Ectodermal cell (in vitro differentiated cells): ENCODE measurements at regions not wholly inside any gene's neighbourhood (a gene's known extent, or its start where the extent isn't known, plus 50 kb on each side); places are given as distances from the start of the nearest gene placed in this dataset.

ENCODE experiments used
- H3K27ac ChIP-seq: 2 replicates; pipeline ENCODE4 v1.7.0; 2013; ENCODE audit warnings: mild to moderate bottlenecking, low read depth, low read length; ENCODE audit not compliant: insufficient read depth, poor library complexity, severe bottlenecking
- H3K27me3 ChIP-seq: 2 replicates; pipeline ENCODE4 v1.7.0; 2013; ENCODE audit warnings: mild to moderate bottlenecking, low read length; ENCODE audit not compliant: insufficient read depth, control insufficient read depth, poor library complexity, severe bottlenecking
- H3K36me3 ChIP-seq: one replicate; pipeline ENCODE4 v1.7.0; 2013; ENCODE audit warnings: low read length; ENCODE audit not compliant: control insufficient read depth, insufficient read depth
- H3K4me1 ChIP-seq: one replicate; pipeline ENCODE4 v1.7.0; 2013; ENCODE audit warnings: low read length; ENCODE audit not compliant: control insufficient read depth, insufficient read depth
- H3K4me3 ChIP-seq: 2 replicates; pipeline ENCODE4 v1.7.0; 2013; ENCODE audit warnings: low read depth, low read length, control low read depth; ENCODE audit not compliant: insufficient read depth
- H3K9me3 ChIP-seq: 2 replicates; pipeline ENCODE4 v1.7.0; 2013; ENCODE audit warnings: mild to moderate bottlenecking, low read length, moderate library complexity; ENCODE audit not compliant: control insufficient read depth
- WGBS, 2 experiments: methylation state at CpG; one replicate each; pipeline ENCODE4 v1.1.7; 2013; ENCODE audit warnings: missing lambda C conversion rate in 2 of 2; 5-methylcytosine and 5-hydroxymethylcytosine counted together

DNA sequence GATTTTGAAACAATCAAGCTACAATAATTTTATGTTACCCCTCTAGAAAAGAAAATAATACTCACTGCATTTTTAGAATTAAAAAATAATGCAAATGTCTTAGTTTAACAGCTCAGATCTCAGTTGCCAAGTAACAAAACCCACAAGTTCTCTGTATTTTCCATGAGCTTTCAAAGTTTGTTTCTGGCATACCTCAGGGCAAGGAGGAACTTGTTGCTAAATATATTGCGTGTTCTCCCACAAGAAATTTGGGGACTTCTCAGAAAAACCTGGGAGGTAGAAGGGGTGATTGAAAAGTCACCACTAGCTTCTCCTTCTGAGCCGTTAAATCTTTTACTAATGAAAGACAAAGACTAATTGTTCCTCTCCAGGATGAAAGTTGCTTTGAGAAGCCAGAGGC, 236.8 kb upstream of the MARCKS start:
- no peak overlapping the region for H3K27ac ChIP-seq
- WGBS, 2 experiments = 50% methylated on average over 2 of the region's 2 CpGs
- H3K36me3 ChIP-seq = no peaks in the 10 kb centered on the region
- no peak overlapping the region for H3K4me3 ChIP-seq
- no peaks in the 10 kb centered on the region for H3K9me3 ChIP-seq
- peaks cover 9% of the 10 kb centered on the region for H3K4me1 ChIP-seq
- H3K27me3 ChIP-seq = no peaks in the 10 kb centered on the region

DNA sequence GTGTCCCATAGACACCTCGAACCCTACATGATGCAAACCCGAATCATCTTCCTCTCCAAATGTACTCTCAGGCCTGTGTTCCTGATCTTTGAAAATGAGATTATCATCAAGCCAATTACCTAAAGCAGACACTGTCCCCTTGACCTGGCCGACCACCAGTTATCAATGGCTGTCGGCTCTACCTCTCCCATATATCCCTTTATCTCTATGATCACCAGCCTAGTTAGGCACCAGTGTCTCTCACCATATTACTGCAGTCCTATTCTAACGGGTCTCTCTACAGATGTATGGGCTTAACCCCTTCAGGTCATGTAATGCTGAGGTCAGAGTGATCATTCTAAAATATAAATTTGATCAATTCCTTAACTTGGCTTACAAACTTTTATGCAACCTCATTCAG, 234.9 kb upstream of the MARCKS start:
- H3K27me3 ChIP-seq = no peaks in the 10 kb centered on the region
- peaks cover 9% of the 10 kb centered on the region for H3K4me1 ChIP-seq
- H3K36me3 ChIP-seq = no peaks in the 10 kb centered on the region

GRCh38 chr6:113623129-113623528, 234.0 kb upstream of the MARCKS start:
- H3K9me3 ChIP-seq = no peaks in the 10 kb centered on the region
- no peak overlapping the region for H3K27ac ChIP-seq
- no peaks in the 10 kb centered on the region for H3K27me3 ChIP-seq
- H3K36me3 ChIP-seq = no peaks in the 10 kb centered on the region
- no peak overlapping the region for H3K4me3 ChIP-seq
- peaks cover 9% of the 10 kb centered on the region for H3K4me1 ChIP-seq

More for the DNA sequence above, 234.9 kb upstream of the MARCKS start:
- 67 to 72% methylated on average over 5 of the region's 5 CpGs for WGBS, 2 experiments
- Histone ChIP-seq H3K4me3 (no peak overlapping the region), H3K9me3 (no peaks in the 10 kb centered on the region), H3K27ac (no peak overlapping the region)

DNA sequence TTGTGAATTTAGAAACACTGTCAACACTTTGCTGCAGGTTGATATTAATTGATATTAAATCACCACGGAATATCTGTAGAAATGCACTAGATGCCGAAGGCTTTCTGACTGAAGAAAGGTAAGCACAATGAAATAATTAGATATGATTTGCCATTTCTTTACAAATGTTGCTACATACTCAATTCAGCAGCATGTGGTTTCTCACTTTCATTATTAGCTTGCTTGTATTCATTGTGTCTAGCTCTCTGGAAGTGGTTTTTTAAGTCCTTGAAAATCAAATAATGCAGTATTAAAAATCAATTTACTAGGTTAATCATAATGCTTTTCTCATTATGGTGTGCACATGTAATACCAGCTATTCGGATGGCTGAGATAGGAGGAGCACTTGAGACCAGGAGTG, 231.3 kb upstream of the MARCKS start:
- no peaks in the 10 kb centered on the region for H3K4me1 ChIP-seq
- H3K4me3 ChIP-seq = no peak overlapping the region
- no peaks in the 10 kb centered on the region for H3K36me3 ChIP-seq
- no peaks in the 10 kb centered on the region for H3K27me3 ChIP-seq
- WGBS, 2 experiments = 95% methylated on average over 3 of the region's 3 CpGs; no CpG with 5 or more reads in 1 of the 2 experiments
- H3K9me3 ChIP-seq = no peaks in the 10 kb centered on the region
- H3K27ac ChIP-seq = no peak overlapping the region

DNA sequence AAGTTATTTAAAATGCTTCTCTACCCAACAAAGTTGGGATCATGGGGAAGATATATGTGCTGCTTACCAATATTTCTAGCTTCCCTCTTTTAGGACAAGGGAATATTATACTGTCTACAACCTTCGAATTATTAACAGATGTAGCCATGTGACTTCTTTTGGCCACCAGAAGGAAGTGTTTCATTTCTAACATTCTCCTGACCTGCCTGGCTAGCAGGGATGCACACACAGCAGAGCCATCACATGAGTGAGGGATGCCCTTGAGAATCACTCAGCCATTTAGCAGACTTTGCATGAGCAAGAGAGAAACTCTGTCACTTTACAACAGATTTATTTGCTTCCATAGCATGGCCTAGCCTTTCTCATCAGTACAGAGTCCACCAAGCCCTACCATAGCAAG, 230.7 kb upstream of the MARCKS start:
- no peaks in the 10 kb centered on the region for H3K27me3 ChIP-seq
- H3K9me3 ChIP-seq = no peaks in the 10 kb centered on the region
- H3K27ac ChIP-seq = no peak overlapping the region
- no peaks in the 10 kb centered on the region for H3K36me3 ChIP-seq
- no peak overlapping the region for H3K4me3 ChIP-seq
- WGBS, 2 experiments = 95 to 100% methylated on average over 1 of the region's 1 CpG
- H3K4me1 ChIP-seq = no peaks in the 10 kb centered on the region

GRCh38 chr6:113627480-113627879, 229.7 kb upstream of the MARCKS start:
- Histone ChIP-seq H3K4me1 (peaks cover 3% of the 10 kb centered on the region), H3K36me3 (no peaks in the 10 kb centered on the region), H3K4me3 (no peak overlapping the region), H3K9me3 (no peaks in the 10 kb centered on the region), H3K27ac (no peak overlapping the region), H3K27me3 (no peaks in the 10 kb centered on the region)
- 90 to 93% methylated on average over 2 of the region's 2 CpGs for WGBS, 2 experiments

- Histone ChIP-seq H3K27ac (no peak overlapping the region), H3K4me3 (no peak overlapping the region), H3K36me3 (no peaks in the 10 kb centered on the region), H3K4me1 (peaks cover 3% of the 10 kb centered on the region), H3K9me3 (no peaks in the 10 kb centered on the region), H3K27me3 (no peaks in the 10 kb centered on the region)
Measured at GRCh38 chr6:113629256-113629655, 227.9 kb upstream of the MARCKS start.

DNA sequence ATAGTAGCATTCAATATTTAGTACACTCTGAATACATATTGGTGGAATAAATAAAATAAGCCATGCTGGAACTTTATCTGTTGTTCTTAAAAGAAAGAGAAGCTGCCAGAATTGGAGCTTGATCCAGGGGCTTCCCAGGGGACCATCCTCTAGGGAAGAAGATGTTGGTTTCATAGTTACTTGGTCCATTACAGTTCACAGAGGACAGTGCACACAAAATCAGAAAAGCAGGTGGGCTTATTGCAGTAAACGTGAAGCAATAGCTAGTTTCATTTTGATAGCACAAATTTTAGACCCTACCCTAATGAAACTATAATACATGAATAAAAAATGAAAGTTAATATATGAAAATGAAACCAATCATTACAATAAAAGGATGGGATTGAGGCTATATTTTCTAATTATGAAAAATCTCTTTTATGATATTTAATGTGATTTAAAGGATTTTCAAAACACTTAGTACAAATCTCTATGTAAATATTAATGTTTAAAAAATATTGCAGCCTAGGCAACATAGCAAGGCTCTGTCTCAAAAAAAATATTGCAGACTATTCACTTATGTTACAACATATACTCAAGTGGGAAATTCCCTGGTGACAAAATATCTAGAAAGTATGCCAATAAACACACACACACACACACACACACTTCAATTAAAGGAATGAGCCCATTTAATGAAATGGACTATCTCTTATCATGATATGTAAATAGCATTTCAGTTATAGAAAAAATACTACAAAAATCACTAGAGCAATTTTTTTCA, 227.0 kb upstream of the MARCKS start:
- no peaks in the 10 kb centered on the region for H3K9me3 ChIP-seq
- H3K36me3 ChIP-seq = no peaks in the 10 kb centered on the region
- WGBS, 2 experiments = no CpG with 5 or more reads among the region's 1 CpG
- no peak overlapping the region for H3K27ac ChIP-seq
- H3K4me3 ChIP-seq = no peak overlapping the region
- no peaks in the 10 kb centered on the region for H3K27me3 ChIP-seq
- H3K4me1 ChIP-seq = peaks cover 3% of the 10 kb centered on the region

GRCh38 chr6:113630738-113631535, 226.2 kb upstream of the MARCKS start:
- no peak overlapping the region for H3K27ac ChIP-seq
- no peak overlapping the region for H3K4me3 ChIP-seq
- no peaks in the 10 kb centered on the region for H3K36me3 ChIP-seq
- 84 to 91% methylated on average over 6 of the region's 7 CpGs for WGBS, 2 experiments
- no peaks in the 10 kb centered on the region for H3K27me3 ChIP-seq
- peaks cover 3% of the 10 kb centered on the region for H3K4me1 ChIP-seq
- no peaks in the 10 kb centered on the region for H3K9me3 ChIP-seq

GRCh38 chr6:113631666-113632065, 225.5 kb upstream of the MARCKS start:
- Histone ChIP-seq H3K36me3 (no peaks in the 10 kb centered on the region), H3K27me3 (no peaks in the 10 kb centered on the region), H3K27ac (no peak overlapping the region), H3K4me3 (no peak overlapping the region), H3K4me1 (peaks cover 3% of the 10 kb centered on the region), H3K9me3 (no peaks in the 10 kb centered on the region)
- WGBS, 2 experiments = 93 to 95% methylated on average over 2 of the region's 3 CpGs
